ENCODE measurements at regions not wholly inside any gene's neighbourhood (a gene's known extent, or its start where the extent isn't known, plus 50 kb on each side); places are given as distances from the start of the nearest gene placed in this dataset.

DNA sequence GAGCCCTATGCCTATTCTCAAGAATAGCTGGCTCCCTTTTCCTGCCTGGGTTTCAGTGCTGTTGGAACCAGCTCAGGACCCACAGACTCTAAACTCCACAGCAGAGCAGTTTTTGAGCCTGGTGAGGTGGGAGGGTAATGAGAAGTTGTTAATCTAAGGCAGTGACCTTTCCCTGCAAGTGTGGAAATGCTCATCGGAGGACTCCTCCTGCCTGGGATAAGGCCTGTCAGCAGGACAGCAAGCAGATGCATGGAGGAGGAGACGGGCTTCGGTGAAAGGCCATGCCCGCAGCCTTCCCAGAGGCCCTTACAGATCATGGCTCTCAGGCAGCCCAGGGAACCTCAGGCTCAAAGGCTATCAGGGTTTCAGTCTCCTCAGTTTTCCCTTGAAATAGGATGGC lies 70.0 kb upstream of the SHISA3 start:
- TF ChIP-seq EP300 (IDR thresholded peaks at IDR 0.05) (no peak), POLR2A (IDR thresholded peaks at IDR 0.05) (no peak), POLR2AphosphoS5 (IDR thresholded peaks at IDR 0.05) (no peak)
- TF ChIP-seq, protein P1, sequence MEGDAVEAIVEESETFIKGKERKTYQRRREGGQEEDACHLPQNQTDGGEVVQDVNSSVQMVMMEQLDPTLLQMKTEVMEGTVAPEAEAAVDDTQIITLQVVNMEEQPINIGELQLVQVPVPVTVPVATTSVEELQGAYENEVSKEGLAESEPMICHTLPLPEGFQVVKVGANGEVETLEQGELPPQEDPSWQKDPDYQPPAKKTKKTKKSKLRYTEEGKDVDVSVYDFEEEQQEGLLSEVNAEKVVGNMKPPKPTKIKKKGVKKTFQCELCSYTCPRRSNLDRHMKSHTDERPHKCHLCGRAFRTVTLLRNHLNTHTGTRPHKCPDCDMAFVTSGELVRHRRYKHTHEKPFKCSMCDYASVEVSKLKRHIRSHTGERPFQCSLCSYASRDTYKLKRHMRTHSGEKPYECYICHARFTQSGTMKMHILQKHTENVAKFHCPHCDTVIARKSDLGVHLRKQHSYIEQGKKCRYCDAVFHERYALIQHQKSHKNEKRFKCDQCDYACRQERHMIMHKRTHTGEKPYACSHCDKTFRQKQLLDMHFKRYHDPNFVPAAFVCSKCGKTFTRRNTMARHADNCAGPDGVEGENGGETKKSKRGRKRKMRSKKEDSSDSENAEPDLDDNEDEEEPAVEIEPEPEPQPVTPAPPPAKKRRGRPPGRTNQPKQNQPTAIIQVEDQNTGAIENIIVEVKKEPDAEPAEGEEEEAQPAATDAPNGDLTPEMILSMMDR (IDR thresholded peaks at IDR 0.05): no peak
